ENCODE measurements at regions not wholly inside any gene's neighbourhood (a gene's known extent, or its start where the extent isn't known, plus 50 kb on each side); places are given as distances from the start of the nearest gene placed in this dataset.

DNA sequence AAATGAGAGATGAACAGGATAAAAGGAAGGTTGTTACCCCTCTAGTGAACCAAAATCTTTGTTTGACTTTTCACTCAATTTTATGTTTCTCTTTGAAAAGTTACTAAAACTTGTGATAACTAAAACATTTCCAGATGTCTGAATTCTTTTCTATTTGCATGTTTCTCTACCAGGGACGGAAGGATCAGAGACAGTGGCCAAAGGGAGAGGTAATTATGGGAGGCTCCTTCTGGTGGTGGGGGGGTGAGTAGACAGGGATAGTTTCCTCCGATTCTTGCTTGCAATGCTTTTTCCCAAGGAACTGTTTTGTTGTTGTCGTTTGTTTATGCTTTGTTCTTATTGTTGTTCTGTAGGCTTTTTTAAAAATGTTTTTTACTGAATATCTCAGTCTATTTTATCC is 374.8 kb downstream of the INHBA start:
- Mint-ChIP-seq H3K4me3 (no peak overlapping the region), H3K27ac (no peak overlapping the region), H3K9me3 (no peaks in the 10 kb centered on the region), H3K4me1 (no peaks in the 10 kb centered on the region), H3K27me3 (ENCODE audit: insufficient read depth, low read depth, poor library complexity) (peaks cover 5% of the 10 kb centered on the region), H3K36me3 (ENCODE audit: low read depth) (no peaks in the 10 kb centered on the region)
- Histone ChIP-seq H3K36me3 (ENCODE audit: insufficient read depth) (no peaks in the 10 kb centered on the region), H3K4me1 (ENCODE audit: insufficient read depth) (no peaks in the 10 kb centered on the region), H3K27ac (ENCODE audit: low read depth) (no peak overlapping the region), H2AFZ (no peak overlapping the region), H3K79me2 (replicated peaks; ENCODE audit: insufficient read depth) (no peaks in the 10 kb centered on the region), H3K9me2 (ENCODE audit: insufficient read depth) (no peaks in the 10 kb centered on the region), H3K27me3 (ENCODE audit: insufficient read depth) (no peaks in the 10 kb centered on the region), H3K4me3 (no peak overlapping the region), H4K20me1 (replicated peaks; ENCODE audit: insufficient read depth) (no peaks in the 10 kb centered on the region), H3K4me2 (no peak overlapping the region), H3F3A (replicated peaks; ENCODE audit: low read depth) (no peaks in the 10 kb centered on the region)
- ATAC-seq (no peak), DNase-seq (ENCODE audit: low spot score) (no peak)
- TF ChIP-seq NANOG (IDR thresholded peaks at IDR 0.05; ENCODE audit: borderline replicate concordance) = no peak
- TF ChIP-seq EZH2phosphoT487 (IDR thresholded peaks at IDR 0.05; ENCODE audit: unreplicated experiment) = no peak
- TF ChIP-seq STAT1 (IDR thresholded peaks at IDR 0.05; ENCODE audit: unreplicated experiment) = no peak
- TF ChIP-seq ZNF462 (CRISPR knock-in tag; IDR thresholded peaks at IDR 0.05) = no peak
- no peak for TF ChIP-seq REST (IDR thresholded peaks at IDR 0.05; ENCODE audit: unreplicated experiment)
- TF ChIP-seq, protein P1, sequence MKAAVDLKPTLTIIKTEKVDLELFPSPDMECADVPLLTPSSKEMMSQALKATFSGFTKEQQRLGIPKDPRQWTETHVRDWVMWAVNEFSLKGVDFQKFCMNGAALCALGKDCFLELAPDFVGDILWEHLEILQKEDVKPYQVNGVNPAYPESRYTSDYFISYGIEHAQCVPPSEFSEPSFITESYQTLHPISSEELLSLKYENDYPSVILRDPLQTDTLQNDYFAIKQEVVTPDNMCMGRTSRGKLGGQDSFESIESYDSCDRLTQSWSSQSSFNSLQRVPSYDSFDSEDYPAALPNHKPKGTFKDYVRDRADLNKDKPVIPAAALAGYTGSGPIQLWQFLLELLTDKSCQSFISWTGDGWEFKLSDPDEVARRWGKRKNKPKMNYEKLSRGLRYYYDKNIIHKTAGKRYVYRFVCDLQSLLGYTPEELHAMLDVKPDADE (IDR thresholded peaks at IDR 0.05) = no peak
- no peak for TF ChIP-seq EZH2 (IDR thresholded peaks at IDR 0.05; ENCODE audit: low read depth, unreplicated experiment)
- TF ChIP-seq POLR2AphosphoS5 (IDR thresholded peaks at IDR 0.05; ENCODE audit: low read depth) = no peak
- no peak for TF ChIP-seq CREB1 (CRISPR knock-in tag; IDR thresholded peaks at IDR 0.05; ENCODE audit: low read depth)
- TF ChIP-seq, protein P2, sequence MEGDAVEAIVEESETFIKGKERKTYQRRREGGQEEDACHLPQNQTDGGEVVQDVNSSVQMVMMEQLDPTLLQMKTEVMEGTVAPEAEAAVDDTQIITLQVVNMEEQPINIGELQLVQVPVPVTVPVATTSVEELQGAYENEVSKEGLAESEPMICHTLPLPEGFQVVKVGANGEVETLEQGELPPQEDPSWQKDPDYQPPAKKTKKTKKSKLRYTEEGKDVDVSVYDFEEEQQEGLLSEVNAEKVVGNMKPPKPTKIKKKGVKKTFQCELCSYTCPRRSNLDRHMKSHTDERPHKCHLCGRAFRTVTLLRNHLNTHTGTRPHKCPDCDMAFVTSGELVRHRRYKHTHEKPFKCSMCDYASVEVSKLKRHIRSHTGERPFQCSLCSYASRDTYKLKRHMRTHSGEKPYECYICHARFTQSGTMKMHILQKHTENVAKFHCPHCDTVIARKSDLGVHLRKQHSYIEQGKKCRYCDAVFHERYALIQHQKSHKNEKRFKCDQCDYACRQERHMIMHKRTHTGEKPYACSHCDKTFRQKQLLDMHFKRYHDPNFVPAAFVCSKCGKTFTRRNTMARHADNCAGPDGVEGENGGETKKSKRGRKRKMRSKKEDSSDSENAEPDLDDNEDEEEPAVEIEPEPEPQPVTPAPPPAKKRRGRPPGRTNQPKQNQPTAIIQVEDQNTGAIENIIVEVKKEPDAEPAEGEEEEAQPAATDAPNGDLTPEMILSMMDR (conservative IDR thresholded peaks at IDR 0.05; ENCODE audit: low read depth in 2 of 2) = no peak
- TF ChIP-seq ZNF114 (CRISPR knock-in tag; IDR thresholded peaks at IDR 0.05) = no peak
- TF ChIP-seq JUNB (IDR thresholded peaks at IDR 0.05; ENCODE audit: unreplicated experiment) = no peak
- no peak for TF ChIP-seq ZNF331 (CRISPR knock-in tag; IDR thresholded peaks at IDR 0.05; ENCODE audit: low read depth)

Data from GM23338 (cell line).